Endothelial cell (in vitro differentiated cells): ENCODE measurements at regions not wholly inside any gene's neighbourhood (a gene's known extent, or its start where the extent isn't known, plus 50 kb on each side); places are given as distances from the start of the nearest gene placed in this dataset.
A peak's percentile ranks its signal among the peaks of the same experiment; 100 is the strongest.

Source experiments
- DNase-seq: peaks from one replicate; pipeline ENCODE4 v3.0.0; 2021; ENCODE audit warnings: low spot score
- H3K27ac Mint-ChIP-seq: one replicate; pipeline ENCODE4 v1.8.0; 2021; ENCODE audit warnings: mixed read lengths, inconsistent platforms; ENCODE audit not compliant: unreplicated experiment
- H3K27me3 Mint-ChIP-seq: one replicate; pipeline ENCODE4 v1.8.0; 2021; ENCODE audit warnings: mild to moderate bottlenecking, moderate library complexity, mixed read lengths, inconsistent platforms; ENCODE audit not compliant: unreplicated experiment
- H3K36me3 Mint-ChIP-seq: one replicate; pipeline ENCODE4 v1.8.0; 2021; ENCODE audit warnings: mild to moderate bottlenecking, low read depth, mixed read lengths, inconsistent platforms; ENCODE audit not compliant: unreplicated experiment
- H3K4me1 Mint-ChIP-seq: one replicate; pipeline ENCODE4 v1.8.0; 2021; ENCODE audit warnings: mild to moderate bottlenecking, mixed read lengths, inconsistent platforms; ENCODE audit not compliant: unreplicated experiment
- H3K4me3 Mint-ChIP-seq: one replicate; pipeline ENCODE4 v1.8.0; 2021; ENCODE audit warnings: mild to moderate bottlenecking, mixed read lengths, inconsistent platforms; ENCODE audit not compliant: unreplicated experiment
- H3K9me3 Mint-ChIP-seq: one replicate; pipeline ENCODE4 v1.8.0; 2021; ENCODE audit warnings: mixed read lengths, inconsistent platforms; ENCODE audit not compliant: unreplicated experiment
- TF ChIP-seq, protein P1 (sequence below): fragments of 200-600 bp; sonication (generic); IDR thresholded peaks from one replicate; pipeline ENCODE4 v1.5.0; 2021; ENCODE audit warnings: antibody characterized with exemption; ENCODE audit not compliant: unreplicated experiment

GRCh38 chr7:110204527-110204926 is 886.4 kb upstream of the LRRN3 start:
- no peaks in the 10 kb centered on the region for H3K36me3 Mint-ChIP-seq
- TF ChIP-seq, protein P1, sequence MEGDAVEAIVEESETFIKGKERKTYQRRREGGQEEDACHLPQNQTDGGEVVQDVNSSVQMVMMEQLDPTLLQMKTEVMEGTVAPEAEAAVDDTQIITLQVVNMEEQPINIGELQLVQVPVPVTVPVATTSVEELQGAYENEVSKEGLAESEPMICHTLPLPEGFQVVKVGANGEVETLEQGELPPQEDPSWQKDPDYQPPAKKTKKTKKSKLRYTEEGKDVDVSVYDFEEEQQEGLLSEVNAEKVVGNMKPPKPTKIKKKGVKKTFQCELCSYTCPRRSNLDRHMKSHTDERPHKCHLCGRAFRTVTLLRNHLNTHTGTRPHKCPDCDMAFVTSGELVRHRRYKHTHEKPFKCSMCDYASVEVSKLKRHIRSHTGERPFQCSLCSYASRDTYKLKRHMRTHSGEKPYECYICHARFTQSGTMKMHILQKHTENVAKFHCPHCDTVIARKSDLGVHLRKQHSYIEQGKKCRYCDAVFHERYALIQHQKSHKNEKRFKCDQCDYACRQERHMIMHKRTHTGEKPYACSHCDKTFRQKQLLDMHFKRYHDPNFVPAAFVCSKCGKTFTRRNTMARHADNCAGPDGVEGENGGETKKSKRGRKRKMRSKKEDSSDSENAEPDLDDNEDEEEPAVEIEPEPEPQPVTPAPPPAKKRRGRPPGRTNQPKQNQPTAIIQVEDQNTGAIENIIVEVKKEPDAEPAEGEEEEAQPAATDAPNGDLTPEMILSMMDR = no peak
- peaks cover 30% of the 10 kb centered on the region for H3K4me1 Mint-ChIP-seq
- no peak overlapping the region for H3K27ac Mint-ChIP-seq
- no peaks in the 10 kb centered on the region for H3K9me3 Mint-ChIP-seq
- no peaks in the 10 kb centered on the region for H3K27me3 Mint-ChIP-seq
- DNase-seq = peak; percentile 17
- no peak overlapping the region for H3K4me3 Mint-ChIP-seq

- DNase-seq = no peak
- Mint-ChIP-seq H3K4me3 (no peak overlapping the region), H3K27ac (no peak overlapping the region), H3K9me3 (no peaks in the 10 kb centered on the region), H3K4me1 (peaks cover 35% of the 10 kb centered on the region), H3K36me3 (no peaks in the 10 kb centered on the region), H3K27me3 (no peaks in the 10 kb centered on the region)
- TF ChIP-seq, protein P1 = no peak
These were observed 885.0 kb upstream of the LRRN3 start for GRCh38 chr7:110205899-110206298.

DNA sequence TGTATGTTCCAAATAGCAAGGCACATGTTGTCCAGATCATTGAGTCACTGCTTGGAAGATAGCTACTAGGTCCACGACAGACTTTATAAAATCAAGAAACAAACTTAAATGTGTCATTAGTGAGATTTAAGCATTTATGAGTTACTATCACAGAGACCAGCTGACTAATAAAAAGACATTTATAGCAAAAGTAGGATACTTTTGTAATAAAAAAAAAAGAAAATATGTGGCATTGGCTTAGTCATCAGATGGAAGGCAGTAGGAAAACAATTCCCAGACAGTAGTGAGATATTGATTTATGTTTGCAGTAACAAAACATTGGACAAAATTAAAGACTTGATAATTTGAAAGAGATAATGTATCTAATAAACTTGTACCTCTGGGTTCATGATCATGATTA is 881.0 kb upstream of the LRRN3 start:
- Mint-ChIP-seq H3K36me3 (no peaks in the 10 kb centered on the region), H3K4me3 (no peak overlapping the region), H3K27ac (no peak overlapping the region), H3K9me3 (peaks cover 6% of the 10 kb centered on the region), H3K27me3 (no peaks in the 10 kb centered on the region), H3K4me1 (peaks cover 31% of the 10 kb centered on the region)
- DNase-seq = no peak
- TF ChIP-seq, protein P1 = no peak

DNA sequence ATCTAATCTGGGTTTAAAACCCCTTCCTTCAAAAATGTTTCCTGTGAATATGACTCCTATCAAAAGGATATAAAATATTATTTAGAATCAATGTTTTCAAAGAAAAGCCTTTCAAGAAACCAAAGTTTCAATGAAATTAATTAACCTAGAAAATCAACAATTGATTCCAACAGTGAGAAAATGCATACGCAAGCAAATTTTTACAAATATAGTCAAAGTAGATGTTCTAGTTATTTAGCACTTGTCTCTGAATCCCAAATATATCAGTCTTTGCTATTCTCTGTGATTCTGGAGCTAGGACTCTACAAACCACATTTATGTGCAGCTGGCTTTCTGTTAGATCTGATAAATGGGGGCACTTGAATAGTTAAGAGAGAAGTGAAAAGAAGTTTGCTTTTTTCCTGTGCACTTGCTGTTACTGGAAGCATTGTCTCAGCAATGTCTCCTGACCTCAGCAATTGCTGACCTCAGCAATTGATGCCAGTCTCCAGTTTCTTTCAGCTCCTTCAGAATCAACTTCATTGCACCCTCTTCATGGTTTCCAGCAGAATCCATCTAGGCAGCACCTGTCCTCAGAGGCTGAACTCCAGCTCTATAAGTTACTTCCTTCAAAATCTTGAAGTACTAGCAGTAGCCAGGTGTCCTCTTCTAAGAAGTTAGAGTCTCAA is 879.9 kb upstream of the LRRN3 start:
- Mint-ChIP-seq H3K27me3 (no peaks in the 10 kb centered on the region), H3K27ac (no peak overlapping the region), H3K36me3 (no peaks in the 10 kb centered on the region), H3K4me3 (no peak overlapping the region), H3K9me3 (peaks cover 6% of the 10 kb centered on the region), H3K4me1 (peaks cover 19% of the 10 kb centered on the region)
- TF ChIP-seq, protein P1 = no peak
- no peak for DNase-seq

DNA sequence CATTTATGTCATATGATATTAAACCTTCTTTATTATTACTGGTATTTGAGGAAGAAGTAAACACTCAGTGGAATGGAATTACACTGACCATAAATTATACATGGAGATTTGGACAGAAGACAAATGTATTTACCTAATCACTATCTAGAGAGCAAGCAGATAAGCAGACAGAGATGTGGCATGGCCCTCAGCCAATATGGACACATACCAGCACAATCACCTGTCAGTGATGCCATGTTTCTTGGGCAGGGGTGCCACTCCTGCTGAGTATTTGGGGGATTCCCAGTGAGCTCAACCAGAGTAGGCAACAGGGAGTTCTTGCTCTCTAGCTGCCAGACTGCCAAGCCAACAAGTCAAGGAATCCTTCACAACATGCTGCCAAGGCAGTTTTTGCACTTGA is 866.3 kb upstream of the LRRN3 start:
- DNase-seq = no peak
- H3K9me3 Mint-ChIP-seq = no peaks in the 10 kb centered on the region
- no peak overlapping the region for H3K4me3 Mint-ChIP-seq
- no peaks in the 10 kb centered on the region for H3K27me3 Mint-ChIP-seq
- no peak overlapping the region for H3K27ac Mint-ChIP-seq
- H3K4me1 Mint-ChIP-seq = peaks cover 29% of the 10 kb centered on the region
- TF ChIP-seq, protein P1 = no peak
- H3K36me3 Mint-ChIP-seq = no peaks in the 10 kb centered on the region
